Cardiac fibroblast (primary cell): ENCODE measurements at regions not wholly inside any gene's neighbourhood (a gene's known extent, or its start where the extent isn't known, plus 50 kb on each side); places are given as distances from the start of the nearest gene placed in this dataset.

Source experiments
- DNase-seq, 2 donors: peaks; one replicate each; pipeline versions ENCODE4 v3.0.0 to v3.0.0-alpha.2; 2010; ENCODE audit warnings: low read depth in 2 of 2
- H3K4me3 ChIP-seq, 2 donors: replicated peaks in 1 of 2; 1 replicate in 1 of 2; 2 replicates in 1 of 2; pipeline ENCODE4 v1.5.1; 2011; ENCODE audit warnings: low read depth in 2 of 2, low read length in 2 of 2, mild to moderate bottlenecking in 2 of 2, moderate library complexity in 1 of 2
- TF ChIP-seq, protein P1 (sequence below): IDR thresholded peaks from one replicate; pipeline ENCODE4 v1.5.1; 2011; ENCODE audit warnings: low read depth, mild to moderate bottlenecking, low read length, inconsistent platforms

DNA sequence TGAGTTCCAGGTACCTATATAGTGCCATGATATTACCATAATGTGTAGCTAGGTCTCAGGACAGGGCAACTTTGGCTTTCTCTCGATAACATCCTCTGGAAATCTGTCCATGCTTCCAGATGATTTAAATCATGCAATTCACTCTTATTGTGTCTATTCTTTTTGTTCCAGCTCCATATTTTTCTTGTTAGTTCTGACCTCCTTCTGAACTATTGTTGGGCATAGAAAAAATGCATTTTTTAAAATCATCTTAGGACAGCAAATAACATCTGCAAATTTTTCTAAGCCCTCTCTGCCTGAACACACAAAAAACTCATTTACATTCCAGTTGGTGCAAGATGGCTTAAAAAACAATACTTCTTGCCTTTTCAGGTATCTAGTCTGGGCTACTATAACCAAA is 1561.0 kb upstream of the MIR17HG start:
- TF ChIP-seq, protein P1, sequence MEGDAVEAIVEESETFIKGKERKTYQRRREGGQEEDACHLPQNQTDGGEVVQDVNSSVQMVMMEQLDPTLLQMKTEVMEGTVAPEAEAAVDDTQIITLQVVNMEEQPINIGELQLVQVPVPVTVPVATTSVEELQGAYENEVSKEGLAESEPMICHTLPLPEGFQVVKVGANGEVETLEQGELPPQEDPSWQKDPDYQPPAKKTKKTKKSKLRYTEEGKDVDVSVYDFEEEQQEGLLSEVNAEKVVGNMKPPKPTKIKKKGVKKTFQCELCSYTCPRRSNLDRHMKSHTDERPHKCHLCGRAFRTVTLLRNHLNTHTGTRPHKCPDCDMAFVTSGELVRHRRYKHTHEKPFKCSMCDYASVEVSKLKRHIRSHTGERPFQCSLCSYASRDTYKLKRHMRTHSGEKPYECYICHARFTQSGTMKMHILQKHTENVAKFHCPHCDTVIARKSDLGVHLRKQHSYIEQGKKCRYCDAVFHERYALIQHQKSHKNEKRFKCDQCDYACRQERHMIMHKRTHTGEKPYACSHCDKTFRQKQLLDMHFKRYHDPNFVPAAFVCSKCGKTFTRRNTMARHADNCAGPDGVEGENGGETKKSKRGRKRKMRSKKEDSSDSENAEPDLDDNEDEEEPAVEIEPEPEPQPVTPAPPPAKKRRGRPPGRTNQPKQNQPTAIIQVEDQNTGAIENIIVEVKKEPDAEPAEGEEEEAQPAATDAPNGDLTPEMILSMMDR, result no peak
- DNase-seq, result no peak
- H3K4me3 ChIP-seq, result no peak overlapping the region

DNA sequence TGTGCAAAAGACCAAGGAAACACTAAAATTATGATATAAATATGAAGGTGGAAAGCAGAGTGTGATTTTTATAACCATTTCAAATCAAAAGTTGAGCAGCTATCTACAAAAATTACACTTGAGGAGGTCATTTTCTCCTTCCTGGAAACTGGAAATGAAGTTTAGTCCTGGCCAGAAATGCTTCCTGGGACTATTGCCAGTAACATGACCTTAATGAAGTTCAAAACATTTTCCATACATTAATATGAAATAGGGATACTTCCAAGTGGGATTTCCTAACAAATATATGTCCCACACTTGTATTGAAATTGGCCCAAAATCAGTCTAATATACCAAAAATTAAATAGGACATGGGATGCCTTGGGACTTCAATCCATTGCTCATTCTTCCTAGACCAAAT is 1556.8 kb upstream of the MIR17HG start:
- TF ChIP-seq, protein P1, result no peak
- peak in 1 of 2 donors; percentile 1 for DNase-seq
- no peak overlapping the region for H3K4me3 ChIP-seq

DNA sequence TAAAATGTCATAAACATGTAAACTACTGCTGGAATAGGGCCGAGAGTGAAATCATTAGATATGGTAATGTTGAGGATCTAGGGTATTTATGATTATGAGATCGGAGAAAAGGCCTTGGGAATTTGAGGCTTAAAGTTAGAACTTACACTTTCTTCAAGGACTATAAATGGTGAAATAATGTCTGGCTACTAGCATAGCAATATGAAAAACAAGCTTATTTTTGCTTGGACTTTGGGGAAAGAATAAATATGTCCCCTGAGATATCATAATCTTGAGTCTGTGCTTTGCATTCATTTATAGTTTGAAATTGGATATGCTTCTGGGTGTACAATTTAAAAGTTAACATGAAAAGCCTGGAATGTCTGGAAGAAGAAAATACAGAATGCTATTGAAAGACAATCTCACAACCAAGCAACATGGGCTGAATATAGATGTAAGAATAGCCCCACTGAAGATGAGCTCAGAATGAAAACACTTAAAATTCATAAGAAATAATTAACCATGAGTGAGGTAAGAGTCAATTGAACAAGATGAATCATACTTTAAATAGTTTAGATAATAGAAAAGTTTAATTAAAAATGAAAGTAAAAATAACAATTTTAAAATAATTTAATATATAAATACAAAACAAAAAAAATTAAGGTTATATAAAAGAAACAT is 1555.4 kb upstream of the MIR17HG start:
- H3K4me3 ChIP-seq, result no peak overlapping the region
- DNase-seq, result no peak
- TF ChIP-seq, protein P1, result no peak

DNA sequence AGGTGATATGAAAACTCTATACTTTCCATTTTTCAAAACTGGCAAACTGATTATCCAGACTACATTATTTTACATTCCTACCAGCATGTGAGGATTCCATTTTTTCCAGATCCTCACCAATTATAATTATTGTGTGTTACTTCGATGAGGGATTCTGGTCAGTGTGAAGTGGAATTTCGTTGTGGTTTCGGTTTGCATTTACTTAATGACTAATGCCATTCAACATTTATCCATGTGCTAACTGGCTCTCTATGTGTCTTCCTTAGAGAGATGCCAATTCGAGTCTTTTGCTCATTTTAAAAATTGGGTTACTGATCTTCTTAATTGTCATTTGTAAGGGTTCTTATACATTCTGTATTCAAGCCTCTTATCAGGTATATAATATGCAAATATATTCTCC is 1551.3 kb upstream of the MIR17HG start:
- TF ChIP-seq, protein P1, result no peak
- H3K4me3 ChIP-seq, result no peak overlapping the region
- DNase-seq, result no peak

DNA sequence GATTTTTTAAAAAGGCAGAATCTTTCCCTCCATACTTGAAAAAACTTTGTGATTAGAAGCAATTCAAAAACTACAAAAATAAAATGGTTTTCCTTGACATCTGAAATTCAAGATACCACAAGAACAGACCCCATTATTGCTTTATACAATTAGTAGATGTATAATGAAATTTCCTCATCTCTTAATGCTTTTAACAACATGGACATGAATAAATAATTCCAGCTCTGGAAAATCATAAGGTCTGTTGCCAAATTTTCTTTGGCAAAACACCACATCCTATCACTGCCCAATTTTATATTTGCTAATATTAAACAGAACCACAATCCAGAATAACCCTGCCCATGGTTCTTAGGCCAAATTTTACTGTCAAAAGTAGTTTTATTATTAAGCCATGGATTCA is 1543.6 kb upstream of the MIR17HG start:
- DNase-seq, result no peak
- no peak overlapping the region for H3K4me3 ChIP-seq
- TF ChIP-seq, protein P1, result no peak

DNA sequence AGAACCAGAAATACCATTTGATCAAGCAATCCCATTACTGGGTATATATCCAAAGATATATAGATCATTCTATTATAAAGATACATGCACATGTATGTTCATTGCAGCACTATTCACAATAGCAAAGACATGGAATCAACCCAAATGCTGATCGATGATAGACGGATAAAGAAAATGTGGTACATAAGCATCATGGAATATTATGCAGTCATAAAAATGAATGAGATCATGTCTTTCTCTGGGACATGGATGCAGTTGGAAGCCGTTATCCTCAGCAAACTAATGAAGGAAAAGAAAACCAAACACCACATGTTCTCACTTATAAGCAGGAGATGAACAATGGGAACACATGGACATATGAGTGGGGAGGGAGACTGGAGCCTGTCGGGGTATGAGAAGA is 1540.9 kb upstream of the MIR17HG start:
- TF ChIP-seq, protein P1, result no peak
- no peak overlapping the region for H3K4me3 ChIP-seq
- DNase-seq, result no peak

DNA sequence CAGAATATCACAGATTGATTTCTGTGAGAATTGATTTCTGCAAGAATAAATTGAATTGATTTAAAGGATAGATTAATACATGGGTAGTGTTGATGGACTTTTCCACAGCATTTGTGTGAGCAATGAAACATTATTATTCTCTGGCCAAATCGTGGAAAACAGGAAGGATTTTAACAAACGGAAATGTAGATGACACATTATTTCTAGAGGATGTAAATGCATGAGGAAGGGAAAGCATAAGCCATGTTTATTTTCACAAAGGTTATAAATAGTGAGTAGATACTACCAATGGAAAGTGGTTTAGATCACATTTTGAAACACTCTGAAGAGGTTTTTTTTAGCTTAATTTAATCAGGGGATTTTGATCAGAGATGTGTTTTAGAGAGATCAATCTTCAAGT is 1534.6 kb upstream of the MIR17HG start:
- DNase-seq, result no peak
- TF ChIP-seq, protein P1, result no peak
- H3K4me3 ChIP-seq, result no peak overlapping the region
